A549 (cell line): ENCODE measurements at regions not wholly inside any gene's neighbourhood (a gene's known extent, or its start where the extent isn't known, plus 50 kb on each side); places are given as distances from the start of the nearest gene placed in this dataset.
A peak's percentile ranks its signal among the peaks of the same experiment; 100 is the strongest.

ENCODE experiments used
- ATAC-seq, 2 experiments: fragments of 200-7000 bp in 1 of 2; fragments of >200 bp in 1 of 2; cut with Nextera tagmentation in 1 of 2; cut with Tn5 transposase in 1 of 2; 3 replicates each; pipeline versions ENCODE4 v1.8.0 to v1.9.1; 2018 to 2020; ENCODE audit warnings: mild to moderate bottlenecking in 1 of 2, moderate library complexity in 1 of 2
- CTCF ChIA-PET: fragments of 300-600 bp; sonication (Branson Sonifier 250); formaldehyde crosslinking; extraction: SDS; loops from one replicate; lab custom pipeline; 2021; ENCODE audit warnings: antibody characterized with exemption, inconsistent platforms; lab: Yijun Ruan, JAX
- POLR2A ChIA-PET: fragments of 350-600 bp; formaldehyde crosslinking; extraction: SDS; loops from one replicate; lab custom pipeline; 2021; ENCODE audit warnings: antibody characterized with exemption, inconsistent platforms; lab: Yijun Ruan, JAX
- DNase-seq, 2 experiments: peaks; one replicate each; pipeline versions ENCODE4 v3.0.0 to v3.0.0-alpha.2; 2011 to 2016; ENCODE audit warnings: low read depth in 1 of 2, low spot score in 1 of 2
- FAIRE-seq: peaks from 2 replicates; lab custom pipeline; 2011; peaks lifted over from hg19 to GRCh38; lab: Jason Lieb, UNC
- H3K27ac ChIP-seq, 2 experiments: fragments of >200 bp; sonication (Bioruptor Twin); formaldehyde crosslinking; 3 replicates each; pipeline ENCODE4 v1.5.1; 2016 to 2017
- H3K4me1 ChIP-seq: fragments of >200 bp; sonication (Bioruptor Twin); formaldehyde crosslinking; 3 replicates; pipeline ENCODE4 v1.6.1; 2016
- H3K4me2 ChIP-seq: fragments of >200 bp; sonication (Bioruptor Twin); formaldehyde crosslinking; 3 replicates; pipeline ENCODE4 v1.6.1; 2016
- H3K4me3 ChIP-seq: fragments of >200 bp; sonication (Bioruptor Twin); formaldehyde crosslinking; 3 replicates; pipeline ENCODE4 v1.5.1; 2016
- H3K9me3 ChIP-seq: fragments of >200 bp; sonication (Bioruptor Twin); formaldehyde crosslinking; 3 replicates; pipeline ENCODE4 v1.6.1; 2016
- CBX2 ChIP-seq: fragments of 200-600 bp; sonication (generic); IDR thresholded peaks from 2 replicates; pipeline ENCODE4 v1.6.1; 2016; ENCODE audit warnings: low read depth, mild to moderate bottlenecking, borderline replicate concordance
- CEBPB ChIP-seq, 2 experiments: fragments of >200 bp in 1 of 2; sonication (Bioruptor Twin) in 1 of 2; formaldehyde crosslinking in 1 of 2; IDR thresholded peaks; 2 replicates each; pipeline ENCODE4 v1.6.1; 2012 to 2016
- CHD2 ChIP-seq: fragments of 150-350 bp; IDR thresholded peaks from 2 replicates; pipeline ENCODE4 v1.6.1; 2014; ENCODE audit warnings: low read length; ENCODE audit not compliant: partially characterized antibody
- FOSB ChIP-seq: fragments of 250-450 bp; sonication (Bioruptor Pico); IDR thresholded peaks from 2 replicates; pipeline ENCODE4 v1.5.0; 2020; ENCODE audit warnings: mild to moderate bottlenecking, moderate library complexity
- FOSL2 ChIP-seq, 2 experiments: fragments of 450-650 bp in 1 of 2; fragments of >200 bp in 1 of 2; sonication (Bioruptor Twin) in 1 of 2; formaldehyde crosslinking; IDR thresholded peaks; 2 replicates each; pipeline versions ENCODE4 v1.5.0 to v1.6.1; 2016 to 2020; ENCODE audit warnings: mild to moderate bottlenecking in 1 of 2, moderate library complexity in 1 of 2
- FOXS1 ChIP-seq: fragments of 250-450 bp; sonication (Bioruptor Pico); IDR thresholded peaks from 2 replicates; pipeline ENCODE4 v1.5.0; 2020; ENCODE audit warnings: mild to moderate bottlenecking, moderate library complexity
- HEYL ChIP-seq: fragments of 250-450 bp; sonication (Bioruptor Pico); IDR thresholded peaks from 2 replicates; pipeline ENCODE4 v1.8.0; 2021; ENCODE audit warnings: mild to moderate bottlenecking, moderate library complexity
- HOXA7 ChIP-seq: fragments of 250-450 bp; sonication (Bioruptor Pico); IDR thresholded peaks from 2 replicates; pipeline ENCODE4 v1.5.0; 2020; ENCODE audit warnings: mild to moderate bottlenecking, moderate library complexity
- HOXB5 ChIP-seq: fragments of 250-450 bp; sonication (Bioruptor Pico); IDR thresholded peaks from 2 replicates; pipeline ENCODE4 v1.5.0; 2020; ENCODE audit warnings: mild to moderate bottlenecking, moderate library complexity
- JUN ChIP-seq, 2 experiments: fragments of >200 bp; sonication (Bioruptor Twin); formaldehyde crosslinking; IDR thresholded peaks; 2 replicates in 1 of 2; 3 replicates in 1 of 2; pipeline ENCODE4 v1.6.1; 2016 to 2017
- KDM1A ChIP-seq: fragments of 200-600 bp; sonication (generic); IDR thresholded peaks from 2 replicates; pipeline ENCODE4 v1.6.1; 2016; ENCODE audit warnings: low read depth, mild to moderate bottlenecking
- MYC ChIP-seq: IDR thresholded peaks from 2 replicates; pipeline ENCODE4 v1.6.1; 2012; ENCODE audit warnings: mild to moderate bottlenecking, inconsistent platforms, low read length, improper control_type of control experiment, borderline replicate concordance
- PBX3 ChIP-seq: IDR thresholded peaks from 2 replicates; pipeline ENCODE4 v1.6.1; 2012
- POLR2A ChIP-seq: IDR thresholded peaks from 2 replicates; pipeline ENCODE4 v1.6.1; 2012; ENCODE audit warnings: mild to moderate bottlenecking, low read length
- POLR2AphosphoS2 ChIP-seq: conservative IDR thresholded peaks from 2 replicates; pipeline ENCODE4 v1.6.1; 2012; ENCODE audit warnings: low read length, improper control_type of control experiment, inconsistent platforms
- REST ChIP-seq: fragments of 200-600 bp; sonication (generic); IDR thresholded peaks from 2 replicates; pipeline ENCODE4 v1.6.1; 2016; ENCODE audit warnings: antibody characterized with exemption, mild to moderate bottlenecking, moderate library complexity
- RNF2 ChIP-seq: fragments of 200-600 bp; sonication (generic); IDR thresholded peaks from 2 replicates; pipeline ENCODE4 v1.6.1; 2016; ENCODE audit warnings: low read depth, mild to moderate bottlenecking, antibody characterized with exemption, moderate library complexity, borderline replicate concordance
- ZC3H11A ChIP-seq: fragments of 450-650 bp; IDR thresholded peaks from 2 replicates; pipeline ENCODE4 v1.6.1; 2014; ENCODE audit warnings: antibody characterized with exemption, mild to moderate bottlenecking
- WGBS: methylation state at CpG from one replicate; pipeline ENCODE4 v1.1.6; 2017; ENCODE audit errors: missing lambda C conversion rate; 5-methylcytosine and 5-hydroxymethylcytosine counted together
- TF ChIP-seq, protein P1 (sequence below): fragments of >200 bp; sonication (Bioruptor Twin); formaldehyde crosslinking; IDR thresholded peaks from 2 replicates; pipeline ENCODE4 v1.6.1; 2016
- TF ChIP-seq, protein P2 (sequence below): IDR thresholded peaks from 2 replicates; pipeline ENCODE4 v1.6.1; 2012

DNA sequence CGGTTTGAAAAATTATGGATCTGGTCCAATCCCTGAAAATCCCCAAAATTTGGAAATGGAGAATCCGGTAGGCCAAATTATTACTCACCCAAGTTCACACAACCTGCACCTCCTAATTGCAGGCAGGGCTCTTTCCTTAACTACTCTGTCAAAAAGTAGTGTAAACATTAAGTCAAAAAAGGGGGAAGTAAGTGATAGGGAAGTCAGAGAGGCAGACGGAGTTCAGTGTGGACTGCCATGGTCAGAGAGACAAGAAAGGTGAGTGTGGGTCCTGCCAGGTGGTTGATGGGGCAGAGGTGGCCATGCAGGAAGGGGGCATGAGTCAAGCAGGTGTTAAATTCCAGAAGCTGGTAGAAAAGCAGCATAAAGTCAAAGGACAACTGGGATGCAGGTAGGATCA lies 83.5 kb upstream of the CALM2 start:
- 92% methylated on average over 3 of the region's 3 CpGs for WGBS
- ChIA-PET POLR2A (no interaction called here), CTCF (interaction anchor here (1.0 to 2.9 kb wide), 4 partner anchors 11 to 64 kb away, joined by 3 to 17 read pairs (median 6); no protein-coding TSS in a partner anchor)
- FAIRE-seq: no peak
- Histone ChIP-seq H3K9me3 (no peaks in the 10 kb centered on the region), H3K4me2 (no peak overlapping the region), H3K27ac (0 out of 6 replicates have a peak overlapping the region, but pooled peaks of 1 of the 2 experiments have one; percentile 0), H3K4me1 (peaks cover 4% of the 10 kb centered on the region), H3K4me3 (no peak overlapping the region)
- TF ChIP-seq, protein P1, sequence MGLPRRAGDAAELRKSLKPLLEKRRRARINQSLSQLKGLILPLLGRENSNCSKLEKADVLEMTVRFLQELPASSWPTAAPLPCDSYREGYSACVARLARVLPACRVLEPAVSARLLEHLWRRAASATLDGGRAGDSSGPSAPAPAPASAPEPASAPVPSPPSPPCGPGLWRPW: no peak
- TF ChIP-seq CBX2: no peak
- no peak for TF ChIP-seq JUN (IDR thresholded peaks at IDR 0.05)
- no peak for TF ChIP-seq REST
- TF ChIP-seq MYC: no peak
- TF ChIP-seq RNF2: no peak
- no peak for TF ChIP-seq POLR2A
- TF ChIP-seq CHD2: no peak
- TF ChIP-seq FOSL2 (IDR thresholded peaks at IDR 0.05): no peak
- no peak for TF ChIP-seq FOSL2 (CRISPR knock-in tag; IDR thresholded peaks at IDR 0.05)
- TF ChIP-seq HOXB5 (CRISPR knock-in tag): no peak
- TF ChIP-seq KDM1A: no peak
- TF ChIP-seq HOXA7 (CRISPR knock-in tag): no peak
- no peak for TF ChIP-seq PBX3
- TF ChIP-seq FOSB (CRISPR knock-in tag): no peak
- TF ChIP-seq, protein P2, sequence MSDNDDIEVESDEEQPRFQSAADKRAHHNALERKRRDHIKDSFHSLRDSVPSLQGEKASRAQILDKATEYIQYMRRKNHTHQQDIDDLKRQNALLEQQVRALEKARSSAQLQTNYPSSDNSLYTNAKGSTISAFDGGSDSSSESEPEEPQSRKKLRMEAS: no peak
- no peak for TF ChIP-seq CEBPB (IDR thresholded peaks at IDR 0.05)
- no peak for DNase-seq
- no peak for ATAC-seq

- Histone ChIP-seq H3K4me3 (no peak overlapping the region), H3K4me1 (no peaks in the 10 kb centered on the region), H3K9me3 (no peaks in the 10 kb centered on the region), H3K4me2 (no peak overlapping the region), H3K27ac (0 out of 6 replicates have a peak overlapping the region, but pooled peaks of 1 of the 2 experiments have one; percentile 28)
- POLR2A ChIA-PET: no interaction called here
- ATAC-seq: no peak
- 92% methylated on average over 2 of the region's 2 CpGs for WGBS
- CTCF ChIA-PET: interaction anchor here (1.4 to 2.9 kb wide), 4 partner anchors 9 to 63 kb away, joined by 3 to 17 read pairs (median 6); no protein-coding TSS in a partner anchor
- FAIRE-seq: no peak
- DNase-seq: no peak
- TF ChIP-seq HOXA7 (CRISPR knock-in tag) (no peak), HEYL (no peak), FOXS1 (CRISPR knock-in tag) (no peak), CBX2 (no peak), POLR2AphosphoS2 (no peak), ZC3H11A (no peak)
These were observed 81.6 kb upstream of the CALM2 start for GRCh38 chr2:47257946-47258348.
